Nucleus accumbens (tissue), 56 donors: ENCODE measurements at regions not wholly inside any gene's neighbourhood (a gene's known extent, or its start where the extent isn't known, plus 50 kb on each side); places are given as distances from the start of the nearest gene placed in this dataset.

Experiments used
- DNase-seq, 56 donors: peaks; one replicate each; lab custom pipeline; 2025; lab: John Stamatoyannopoulos, UW

- DNase-seq: peak in 7 of 56 donors; percentile 0 to 20 (median 3)
Measured at GRCh38 chr2:163878718-163879117, 142.9 kb upstream of the FIGN start.

GRCh38 chr2:163877316-163877715 is 141.5 kb upstream of the FIGN start:
- no peak for DNase-seq

GRCh38 chr2:163863073-163863472 is 127.3 kb upstream of the FIGN start:
- DNase-seq: no peak

- no peak for DNase-seq
Measured at GRCh38 chr2:163859951-163860350, 124.1 kb upstream of the FIGN start.

DNA sequence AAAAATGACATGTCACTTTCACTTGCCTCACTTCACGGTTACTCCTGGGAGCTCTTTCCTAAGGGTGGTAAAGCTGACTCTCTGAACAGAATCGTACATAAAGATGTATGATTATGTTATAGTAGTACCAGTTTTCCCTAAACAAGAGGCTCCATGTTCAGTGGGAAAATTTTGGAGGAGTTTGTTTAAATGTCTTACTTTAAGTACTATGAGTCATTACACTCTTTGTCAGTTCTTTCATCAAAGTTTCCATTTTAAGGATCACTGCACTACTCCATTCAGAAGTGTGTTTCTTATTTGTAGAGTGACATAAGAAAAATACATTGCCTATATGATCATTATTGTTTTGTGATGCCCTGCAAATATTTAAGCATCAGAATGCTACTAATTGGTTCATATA is 121.1 kb upstream of the FIGN start:
- DNase-seq: no peak

GRCh38 chr2:163852616-163853015 is 116.8 kb upstream of the FIGN start:
- DNase-seq: no peak

DNA sequence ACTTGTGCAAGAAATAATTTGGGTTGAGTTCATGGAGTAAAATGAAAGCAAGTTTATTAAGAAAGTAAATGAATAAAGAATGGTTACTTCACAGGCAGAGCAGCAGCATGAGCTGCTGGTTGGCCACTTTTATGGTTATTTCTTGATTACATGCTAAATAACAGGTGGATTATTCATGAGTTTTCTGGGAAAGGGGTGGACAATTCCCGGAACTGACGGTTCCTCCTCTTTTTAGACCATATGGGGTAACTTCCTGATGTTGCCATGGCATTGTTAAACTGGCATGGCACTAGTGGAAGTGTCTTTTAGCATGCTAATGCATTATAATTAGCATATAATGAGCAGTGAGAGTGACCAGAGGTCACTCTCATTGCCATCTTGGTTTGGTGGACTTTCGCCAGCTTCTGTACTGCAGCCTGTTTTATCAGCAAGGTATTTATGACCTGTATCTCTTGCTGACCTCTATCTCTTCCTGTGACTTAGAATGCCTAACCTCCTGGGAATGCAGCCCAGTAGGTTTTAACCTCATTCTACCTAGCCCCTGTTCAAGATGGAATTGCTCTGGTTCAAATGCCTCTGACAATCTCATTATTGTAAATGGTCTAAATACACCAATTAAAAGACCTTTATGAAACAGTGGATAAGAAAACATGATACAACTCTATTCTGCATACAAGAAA is 114.1 kb upstream of the FIGN start:
- DNase-seq: no peak

GRCh38 chr2:163838890-163839289 is 103.1 kb upstream of the FIGN start:
- DNase-seq: no peak

DNA sequence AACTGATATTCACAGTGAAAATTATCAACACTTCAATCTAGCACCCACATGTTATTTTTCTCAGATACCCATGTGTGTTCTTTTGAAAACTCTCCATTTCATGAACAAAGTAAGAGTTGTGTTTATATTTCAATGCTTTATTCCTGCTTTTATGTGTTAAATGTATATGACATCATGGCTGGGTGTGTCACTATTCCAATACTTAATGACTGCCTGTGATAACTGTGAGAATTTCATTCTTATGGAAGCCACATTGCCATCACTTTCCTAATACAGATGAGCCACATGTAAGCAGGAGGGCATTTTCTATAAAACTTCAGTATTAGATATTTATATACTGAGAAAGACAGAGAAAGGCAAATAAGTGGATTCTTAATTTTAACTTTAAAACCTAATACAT is 100.4 kb upstream of the FIGN start:
- no peak for DNase-seq

GRCh38 chr2:163834841-163835240 is 99.0 kb upstream of the FIGN start:
- no peak for DNase-seq

- no peak for DNase-seq
Measured at GRCh38 chr2:163834221-163834620, 98.4 kb upstream of the FIGN start.

DNA sequence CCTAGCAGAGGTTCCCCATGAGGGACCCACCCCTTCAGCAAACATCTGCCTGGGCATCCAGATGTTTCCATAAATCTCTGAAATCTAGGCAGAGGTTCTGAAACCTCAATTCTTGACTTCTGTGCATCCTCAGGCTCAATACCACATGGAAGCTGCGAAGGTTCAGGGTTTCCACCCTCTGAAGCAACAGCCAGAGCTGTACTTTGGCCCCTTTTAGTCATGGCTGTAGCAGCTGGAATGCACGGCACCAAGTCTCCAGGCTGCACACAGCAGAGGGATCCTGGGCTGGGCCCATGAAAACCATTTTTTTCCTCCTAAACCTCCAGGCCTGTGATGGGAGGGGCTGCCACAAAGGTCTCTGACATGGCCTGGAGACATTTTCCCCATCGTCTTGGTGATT is 93.0 kb upstream of the FIGN start:
- DNase-seq: no peak

- DNase-seq: no peak
Measured at GRCh38 chr2:163822033-163822432, 86.2 kb upstream of the FIGN start.

- no peak for DNase-seq
Measured at GRCh38 chr2:163812926-163813520, 77.2 kb upstream of the FIGN start.

GRCh38 chr2:163808406-163808805 is 72.6 kb upstream of the FIGN start:
- no peak for DNase-seq

DNA sequence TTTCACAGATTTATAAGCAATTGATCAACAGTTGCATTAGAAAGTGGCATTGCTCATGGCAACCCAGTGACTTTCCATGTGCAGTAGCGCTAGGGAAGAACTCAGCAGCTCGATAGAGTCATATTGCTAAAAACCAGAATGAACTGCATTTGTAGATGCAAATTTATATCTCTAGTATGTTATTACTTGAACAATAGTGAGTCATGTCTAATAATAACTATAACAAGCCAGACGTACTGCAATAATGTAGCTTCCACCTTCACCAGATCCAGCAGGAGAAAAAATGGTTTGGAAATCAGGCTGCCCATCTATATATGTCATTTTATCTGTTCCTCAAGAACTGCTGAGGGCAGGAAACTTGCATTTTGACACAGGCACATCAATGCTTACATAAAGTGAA is 66.5 kb upstream of the FIGN start:
- DNase-seq: peak in 6 of 56 donors; percentile 1 to 13 (median 2)

DNA sequence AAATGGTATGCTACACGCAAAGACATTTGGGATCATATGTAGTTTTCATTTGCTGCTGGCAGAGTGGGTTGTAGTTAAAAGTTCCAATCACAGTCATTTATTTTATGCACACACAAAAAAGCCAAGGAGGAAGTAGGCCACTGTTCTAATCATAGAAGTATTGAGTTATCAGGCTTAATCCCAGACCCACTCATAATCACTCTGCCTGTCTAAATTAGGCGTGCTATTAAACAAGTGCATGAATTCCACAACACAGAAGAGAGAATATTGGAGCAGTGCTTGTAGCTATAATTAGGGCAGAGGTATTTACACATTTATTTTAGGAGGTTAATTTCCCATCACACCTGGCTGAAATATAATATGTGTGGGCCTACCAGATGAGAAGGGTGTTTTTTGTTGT is 65.7 kb upstream of the FIGN start:
- no peak for DNase-seq

- DNase-seq: peak in 10 of 56 donors; percentile 2 to 30 (median 7)
Measured at GRCh38 chr2:163800951-163801381, 65.2 kb upstream of the FIGN start.

DNA sequence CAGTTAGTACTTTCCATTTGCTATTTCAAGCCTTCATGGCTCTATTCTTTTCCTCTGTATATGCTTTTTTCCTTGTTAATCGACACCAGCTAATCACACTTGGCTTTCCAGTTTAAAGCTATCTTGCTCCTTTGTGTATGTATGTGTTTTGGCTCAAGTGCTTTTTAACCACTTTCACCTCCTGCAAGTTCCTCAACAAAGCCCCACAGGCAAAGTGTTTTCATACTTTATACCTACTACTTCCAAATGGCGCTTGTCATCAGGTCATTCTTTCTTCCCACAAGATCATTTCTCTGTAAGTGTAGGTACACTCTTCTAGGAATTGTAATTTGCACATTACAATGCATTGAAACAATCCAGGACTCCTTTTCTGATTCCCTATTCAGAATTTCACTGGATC is 64.0 kb upstream of the FIGN start:
- no peak for DNase-seq

DNA sequence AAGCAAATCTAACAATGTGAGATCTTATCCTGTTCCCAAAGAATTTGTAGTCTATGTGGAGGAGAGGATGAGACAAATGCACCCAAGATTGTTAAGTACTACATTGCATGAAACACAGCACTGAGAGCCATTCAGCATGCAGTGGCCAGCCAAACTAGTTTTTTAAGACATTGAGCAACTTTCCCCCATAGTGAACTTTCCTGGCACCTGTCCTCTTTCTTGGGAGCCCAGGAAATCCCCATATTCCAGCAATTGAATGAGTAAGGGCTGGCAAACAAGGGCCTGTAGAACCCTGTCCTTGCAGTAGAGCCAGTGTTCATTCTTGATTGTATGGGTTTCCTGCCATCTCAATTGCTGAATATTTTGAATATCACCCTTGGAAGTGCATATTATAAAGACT is 58.8 kb upstream of the FIGN start:
- DNase-seq: peak in 1 of 56 donors; percentile 1
